HepG2 (cell line): ENCODE measurements at regions not wholly inside any gene's neighbourhood (a gene's known extent, or its start where the extent isn't known, plus 50 kb on each side); places are given as distances from the start of the nearest gene placed in this dataset.

Source experiments
- ATAC-seq: fragments of 200-7000 bp; cut with Tn5 transposase; 3 replicates; pipeline ENCODE4 v1.9.1; 2020; ENCODE audit warnings: mild to moderate bottlenecking, moderate library complexity
- BruUV-seq: library from RNA; stranded (reverse); fragments of 400-500 nt; replicated peaks from 2 replicates; lab custom pipeline; 2021; lab: Mats Ljungman, UMichigan
- CTCF ChIA-PET: fragments of 300-600 bp; formaldehyde crosslinking; extraction: SDS; loops from one replicate; lab custom pipeline; 2021; ENCODE audit warnings: low total read pairs, inconsistent platforms, low intra/inter-chr PET ratio; lab: Yijun Ruan, JAX
- POLR2A ChIA-PET: fragments of 350-600 bp; sonication (Branson Sonifier 250); formaldehyde crosslinking; loops from one replicate; lab custom pipeline; 2020; ENCODE audit warnings: antibody characterized with exemption, inconsistent platforms; lab: Yijun Ruan, JAX
- DNase-seq: peaks from one replicate; pipeline ENCODE4 v3.0.0-alpha.2; 2015; ENCODE audit warnings: low spot score
- FAIRE-seq: peaks from 3 replicates; lab custom pipeline; 2011; peaks lifted over from hg19 to GRCh38; lab: Jason Lieb, UNC
- H2AFZ ChIP-seq: one replicate; pipeline ENCODE4 v1.6.1; 2011; ENCODE audit warnings: low read length, inconsistent platforms
- H3K27ac ChIP-seq: fragments of 300-600 bp; 3 replicates; pipeline ENCODE4 v1.8.0; 2011; ENCODE audit warnings: mixed run types, mild to moderate bottlenecking, mixed read lengths, low read length, inconsistent platforms; ENCODE audit not compliant: insufficient read depth; ENCODE audit errors: extremely low read length
- H3K27me3 ChIP-seq, 2 experiments: fragments of 200-600 bp in 1 of 2; 2 replicates in 1 of 2; 3 replicates in 1 of 2; pipeline versions ENCODE4 v1.6.0 to v1.8.0; 2011; ENCODE audit warnings: low read length in 2 of 2, mild to moderate bottlenecking in 2 of 2, moderate library complexity in 2 of 2, inconsistent platforms in 1 of 2; ENCODE audit not compliant: insufficient read depth in 2 of 2, control insufficient read depth in 1 of 2
- H3K36me3 ChIP-seq, 2 experiments: fragments of 200-600 bp in 1 of 2; replicated peaks in 1 of 2; 2 replicates in 1 of 2; 3 replicates in 1 of 2; pipeline versions ENCODE4 v1.5.1 to v1.8.0; 2011; ENCODE audit warnings: low read length in 2 of 2, inconsistent platforms in 1 of 2; ENCODE audit not compliant: insufficient read depth in 2 of 2, control insufficient read depth in 1 of 2
- H3K4me1 ChIP-seq: 2 replicates; pipeline ENCODE4 v1.5.1; 2012; ENCODE audit warnings: low read length, inconsistent platforms; ENCODE audit not compliant: insufficient read depth
- H3K4me2 ChIP-seq: 2 replicates; pipeline ENCODE4 v1.6.0; 2011; ENCODE audit warnings: low read depth, low read length, inconsistent platforms
- H3K4me3 ChIP-seq, 3 experiments: fragments of 200-600 bp in 1 of 3; sonication (generic), shearing (Covaris generic) in 1 of 3; replicated peaks in 1 of 3; 2 replicates each; pipeline ENCODE4 v1.5.1; 2011 to 2016; ENCODE audit warnings: low read length in 3 of 3, inconsistent platforms in 2 of 3, low read depth in 2 of 3, mild to moderate bottlenecking in 2 of 3, control low read depth in 1 of 3, mixed read lengths in 1 of 3; ENCODE audit not compliant: insufficient read depth in 1 of 3
- H3K79me2 ChIP-seq: one replicate; pipeline ENCODE4 v1.6.1; 2011; ENCODE audit warnings: low read length, inconsistent platforms; ENCODE audit not compliant: insufficient read depth
- H3K9ac ChIP-seq: 2 replicates; pipeline ENCODE4 v1.6.0; 2011; ENCODE audit warnings: mild to moderate bottlenecking, low read depth, low read length, inconsistent platforms; ENCODE audit not compliant: insufficient read depth
- H3K9me3 ChIP-seq: 2 replicates; pipeline ENCODE4 v1.5.1; 2012; ENCODE audit warnings: mild to moderate bottlenecking, low read length
- H4K20me1 ChIP-seq: 2 replicates; pipeline ENCODE4 v1.6.0; 2011; ENCODE audit warnings: inconsistent platforms, mild to moderate bottlenecking, low read length, moderate library complexity; ENCODE audit not compliant: insufficient read depth
- DBP ChIP-seq: sonication (generic); formaldehyde crosslinking; IDR thresholded peaks from 2 replicates; pipeline ENCODE4 v1.4.0; 2020; ENCODE audit warnings: missing genetic modification reagents; ENCODE audit errors: not compliant biosample characterization
- NPAS2 ChIP-seq: sonication (generic); formaldehyde crosslinking; IDR thresholded peaks from 2 replicates; pipeline ENCODE4 v1.8.0; 2022; ENCODE audit warnings: mild to moderate bottlenecking, missing genetic modification reagents, borderline replicate concordance
- RARG ChIP-seq: sonication (generic); formaldehyde crosslinking; IDR thresholded peaks from 2 replicates; pipeline ENCODE4 v1.4.0; 2020; ENCODE audit warnings: low read depth, mild to moderate bottlenecking, missing genetic modification reagents
- RNF2 ChIP-seq: fragments of 450-650 bp; conservative IDR thresholded peaks from 2 replicates; pipeline ENCODE4 v1.6.1; 2016; ENCODE audit warnings: low read depth
- SP2 ChIP-seq: sonication (generic); formaldehyde crosslinking; IDR thresholded peaks from 2 replicates; pipeline ENCODE4 v1.5.1; 2020; ENCODE audit warnings: mild to moderate bottlenecking, missing genetic modification reagents
- TFDP1 ChIP-seq: IDR thresholded peaks from 2 replicates; pipeline ENCODE4 v1.6.1; 2016; ENCODE audit warnings: missing compliant biosample characterization, missing genetic modification reagents, borderline replicate concordance
- ZNF136 ChIP-seq: sonication (generic); formaldehyde crosslinking; IDR thresholded peaks from 2 replicates; pipeline ENCODE4 v1.8.1; 2022; ENCODE audit warnings: low read depth, mild to moderate bottlenecking, moderate library complexity, missing genetic modification reagents
- ZNF160 ChIP-seq: sonication (generic); formaldehyde crosslinking; IDR thresholded peaks from 2 replicates; pipeline ENCODE4 v1.8.0; 2022; ENCODE audit warnings: mild to moderate bottlenecking, inconsistent platforms, missing genetic modification reagents
- ZNF660 ChIP-seq: sonication (generic); formaldehyde crosslinking; IDR thresholded peaks from 2 replicates; pipeline ENCODE4 v1.5.1; 2020; ENCODE audit warnings: mild to moderate bottlenecking, low read depth, missing genetic modification reagents, borderline replicate concordance
- ZNF773 ChIP-seq: sonication (generic); formaldehyde crosslinking; IDR thresholded peaks from 2 replicates; pipeline ENCODE4 v1.4.0; 2020; ENCODE audit warnings: missing genetic modification reagents, borderline replicate concordance
- WGBS: methylation state at CpG from one replicate; pipeline ENCODE4 v1.1.6; 2017; ENCODE audit warnings: low lambda C conversion rate; 5-methylcytosine and 5-hydroxymethylcytosine counted together
- in situ Hi-C: cut with HindIII; loops from 2 replicates; pipeline ENCODE4 v1.10.0; 2017; ENCODE audit warnings: low pct_unique_long_range_greater_than_20kb; ENCODE audit not compliant: extremely low pct_ligation_motif_present
- intact Hi-C: fragments of 100-400 bp; cut with micrococcal nuclease; formaldehyde crosslinking; loops from one replicate; pipeline ENCODE4 v1.10.0; 2022; ENCODE audit not compliant: unreplicated experiment
- TF ChIP-seq, protein P1 (sequence below): sonication (generic); formaldehyde crosslinking; IDR thresholded peaks from 2 replicates; pipeline ENCODE4 v1.8.1; 2023; ENCODE audit warnings: mild to moderate bottlenecking, missing genetic modification reagents, borderline replicate concordance
- TF ChIP-seq, protein P2 (sequence below): sonication (generic); IDR thresholded peaks from 2 replicates; pipeline ENCODE4 v1.6.1; 2016; ENCODE audit warnings: low read depth, borderline replicate concordance
- TF ChIP-seq, protein P3 (sequence below): sonication (generic); formaldehyde crosslinking; IDR thresholded peaks from 2 replicates; pipeline ENCODE4 v1.4.0; 2020; ENCODE audit warnings: missing genetic modification reagents
- TF ChIP-seq, protein P4 (sequence below): sonication (generic); formaldehyde crosslinking; IDR thresholded peaks from 2 replicates; pipeline ENCODE4 v1.4.0; 2020; ENCODE audit warnings: missing genetic modification reagents, borderline replicate concordance

GRCh38 chr10:58954178-58954577 is 222.3 kb upstream of the PHYHIPL start (continued):
- no peak for TF ChIP-seq TFDP1 (CRISPR knock-in tag)

DNA sequence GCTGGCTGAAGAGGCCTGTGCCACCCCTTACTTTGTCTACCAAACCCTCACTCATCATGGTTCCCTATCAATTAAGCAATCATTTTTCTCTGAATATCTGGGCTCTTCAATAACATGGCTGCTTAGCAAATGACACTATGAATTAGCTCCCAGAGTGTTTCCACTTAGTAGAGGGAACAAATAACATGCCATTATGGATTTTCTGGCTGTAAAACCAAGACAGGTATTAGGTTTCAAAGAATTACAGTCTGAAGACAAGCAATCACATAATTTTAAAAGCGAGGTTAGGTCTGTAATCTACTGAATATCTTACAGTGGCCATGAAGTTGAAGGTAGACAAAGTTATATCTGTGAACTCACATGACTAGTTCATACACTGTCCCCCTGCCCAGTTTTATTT is 220.8 kb upstream of the PHYHIPL start:
- no peak for ATAC-seq
- 100% methylated on average over 1 of the region's 1 CpG for WGBS
- Histone ChIP-seq H3K27ac (no peak overlapping the region), H3K79me2 (peaks cover 8% of the 10 kb centered on the region), H2AFZ (no peak overlapping the region), H3K27me3 (no peaks in the 10 kb centered on the region), H3K4me3 (no peak overlapping the region), H3K4me2 (no peak overlapping the region), H3K36me3 (no peaks in the 10 kb centered on the region), H3K9me3 (no peaks in the 10 kb centered on the region), H4K20me1 (no peaks in the 10 kb centered on the region), H3K9ac (no peak overlapping the region), H3K4me1 (peaks cover 61% of the 10 kb centered on the region)
- in situ Hi-C loops (loop anchor here (10.0 kb wide), 2 partner anchors 279 to 669 kb away; no protein-coding TSS in a partner anchor), intact Hi-C loops (loop anchor here (10.0 kb wide), 2 partner anchors 171 to 669 kb away; no protein-coding TSS in a partner anchor)
- DNase-seq = no peak
- TF ChIP-seq, protein P1, sequence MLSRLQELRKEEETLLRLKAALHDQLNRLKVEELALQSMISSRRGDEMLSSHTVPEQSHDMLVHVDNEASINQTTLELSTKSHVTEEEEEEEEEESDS = no peak
- TF ChIP-seq, protein P2, sequence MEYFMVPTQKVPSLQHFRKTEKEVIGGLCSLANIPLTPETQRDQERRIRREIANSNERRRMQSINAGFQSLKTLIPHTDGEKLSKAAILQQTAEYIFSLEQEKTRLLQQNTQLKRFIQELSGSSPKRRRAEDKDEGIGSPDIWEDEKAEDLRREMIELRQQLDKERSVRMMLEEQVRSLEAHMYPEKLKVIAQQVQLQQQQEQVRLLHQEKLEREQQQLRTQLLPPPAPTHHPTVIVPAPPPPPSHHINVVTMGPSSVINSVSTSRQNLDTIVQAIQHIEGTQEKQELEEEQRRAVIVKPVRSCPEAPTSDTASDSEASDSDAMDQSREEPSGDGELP = no peak
- TF ChIP-seq ZNF773 (CRISPR knock-in tag) = no peak
- TF ChIP-seq, protein P3, sequence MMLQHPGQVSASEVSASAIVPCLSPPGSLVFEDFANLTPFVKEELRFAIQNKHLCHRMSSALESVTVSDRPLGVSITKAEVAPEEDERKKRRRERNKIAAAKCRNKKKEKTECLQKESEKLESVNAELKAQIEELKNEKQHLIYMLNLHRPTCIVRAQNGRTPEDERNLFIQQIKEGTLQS (CRISPR knock-in tag) = no peak
- TF ChIP-seq RNF2 = no peak
- TF ChIP-seq ZNF660 (CRISPR knock-in tag) = no peak
- no peak for TF ChIP-seq SP2 (CRISPR knock-in tag)
- TF ChIP-seq ZNF136 (CRISPR knock-in tag) = no peak
- TF ChIP-seq DBP (CRISPR knock-in tag) = no peak
- TF ChIP-seq RARG = no peak
- TF ChIP-seq, protein P4, sequence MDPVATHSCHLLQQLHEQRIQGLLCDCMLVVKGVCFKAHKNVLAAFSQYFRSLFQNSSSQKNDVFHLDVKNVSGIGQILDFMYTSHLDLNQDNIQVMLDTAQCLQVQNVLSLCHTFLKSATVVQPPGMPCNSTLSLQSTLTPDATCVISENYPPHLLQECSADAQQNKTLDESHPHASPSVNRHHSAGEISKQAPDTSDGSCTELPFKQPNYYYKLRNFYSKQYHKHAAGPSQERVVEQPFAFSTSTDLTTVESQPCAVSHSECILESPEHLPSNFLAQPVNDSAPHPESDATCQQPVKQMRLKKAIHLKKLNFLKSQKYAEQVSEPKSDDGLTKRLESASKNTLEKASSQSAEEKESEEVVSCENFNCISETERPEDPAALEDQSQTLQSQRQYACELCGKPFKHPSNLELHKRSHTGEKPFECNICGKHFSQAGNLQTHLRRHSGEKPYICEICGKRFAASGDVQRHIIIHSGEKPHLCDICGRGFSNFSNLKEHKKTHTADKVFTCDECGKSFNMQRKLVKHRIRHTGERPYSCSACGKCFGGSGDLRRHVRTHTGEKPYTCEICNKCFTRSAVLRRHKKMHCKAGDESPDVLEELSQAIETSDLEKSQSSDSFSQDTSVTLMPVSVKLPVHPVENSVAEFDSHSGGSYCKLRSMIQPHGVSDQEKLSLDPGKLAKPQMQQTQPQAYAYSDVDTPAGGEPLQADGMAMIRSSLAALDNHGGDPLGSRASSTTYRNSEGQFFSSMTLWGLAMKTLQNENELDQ (CRISPR knock-in tag) = no peak
- no peak for TF ChIP-seq ZNF160 (CRISPR knock-in tag)
- TF ChIP-seq NPAS2 = no peak
- no TSS peak for BruUV-seq
- ChIA-PET CTCF (no interaction called here), POLR2A (interaction anchor here (2.4 kb wide), 1 partner anchor 12 kb away, joined by 8 read pairs; no protein-coding TSS in a partner anchor)
- FAIRE-seq = no peak
